ENCODE measurements at regions not wholly inside any gene's neighbourhood (a gene's known extent, or its start where the extent isn't known, plus 50 kb on each side); places are given as distances from the start of the nearest gene placed in this dataset.

- H3K27ac ChIP-seq (ENCODE audit: low read depth) = no peak overlapping the region
- no peaks in the 10 kb centered on the region for H3K79me2 ChIP-seq (replicated peaks; ENCODE audit: insufficient read depth)
- 0 out of 2 replicates have a peak, but pooled peaks cover 4% of the 10 kb centered on the region for H3K4me1 ChIP-seq (ENCODE audit: insufficient read depth)
- peaks cover 9% of the 10 kb centered on the region; the same call in 2 of the 3 replicates for H3K9me3 Mint-ChIP-seq
- no peak overlapping the region for H3K27ac Mint-ChIP-seq
- TF ChIP-seq EZH2 (IDR thresholded peaks at IDR 0.05; ENCODE audit: low read depth, unreplicated experiment) = no peak
- no peak for TF ChIP-seq NANOG (IDR thresholded peaks at IDR 0.05; ENCODE audit: borderline replicate concordance)
- TF ChIP-seq, protein P1, sequence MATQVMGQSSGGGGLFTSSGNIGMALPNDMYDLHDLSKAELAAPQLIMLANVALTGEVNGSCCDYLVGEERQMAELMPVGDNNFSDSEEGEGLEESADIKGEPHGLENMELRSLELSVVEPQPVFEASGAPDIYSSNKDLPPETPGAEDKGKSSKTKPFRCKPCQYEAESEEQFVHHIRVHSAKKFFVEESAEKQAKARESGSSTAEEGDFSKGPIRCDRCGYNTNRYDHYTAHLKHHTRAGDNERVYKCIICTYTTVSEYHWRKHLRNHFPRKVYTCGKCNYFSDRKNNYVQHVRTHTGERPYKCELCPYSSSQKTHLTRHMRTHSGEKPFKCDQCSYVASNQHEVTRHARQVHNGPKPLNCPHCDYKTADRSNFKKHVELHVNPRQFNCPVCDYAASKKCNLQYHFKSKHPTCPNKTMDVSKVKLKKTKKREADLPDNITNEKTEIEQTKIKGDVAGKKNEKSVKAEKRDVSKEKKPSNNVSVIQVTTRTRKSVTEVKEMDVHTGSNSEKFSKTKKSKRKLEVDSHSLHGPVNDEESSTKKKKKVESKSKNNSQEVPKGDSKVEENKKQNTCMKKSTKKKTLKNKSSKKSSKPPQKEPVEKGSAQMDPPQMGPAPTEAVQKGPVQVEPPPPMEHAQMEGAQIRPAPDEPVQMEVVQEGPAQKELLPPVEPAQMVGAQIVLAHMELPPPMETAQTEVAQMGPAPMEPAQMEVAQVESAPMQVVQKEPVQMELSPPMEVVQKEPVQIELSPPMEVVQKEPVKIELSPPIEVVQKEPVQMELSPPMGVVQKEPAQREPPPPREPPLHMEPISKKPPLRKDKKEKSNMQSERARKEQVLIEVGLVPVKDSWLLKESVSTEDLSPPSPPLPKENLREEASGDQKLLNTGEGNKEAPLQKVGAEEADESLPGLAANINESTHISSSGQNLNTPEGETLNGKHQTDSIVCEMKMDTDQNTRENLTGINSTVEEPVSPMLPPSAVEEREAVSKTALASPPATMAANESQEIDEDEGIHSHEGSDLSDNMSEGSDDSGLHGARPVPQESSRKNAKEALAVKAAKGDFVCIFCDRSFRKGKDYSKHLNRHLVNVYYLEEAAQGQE (IDR thresholded peaks at IDR 0.05; ENCODE audit: unreplicated experiment) = no peak
- TF ChIP-seq ZNF331 (CRISPR knock-in tag; IDR thresholded peaks at IDR 0.05; ENCODE audit: low read depth) = no peak
- TF ChIP-seq EZH2phosphoT487 (IDR thresholded peaks at IDR 0.05; ENCODE audit: unreplicated experiment) = no peak
- no peak for TF ChIP-seq STAT1 (IDR thresholded peaks at IDR 0.05; ENCODE audit: unreplicated experiment)
- no peak for TF ChIP-seq ETS1 (IDR thresholded peaks at IDR 0.05)
- no peak for TF ChIP-seq CREB1 (CRISPR knock-in tag; IDR thresholded peaks at IDR 0.05; ENCODE audit: low read depth)
- TF ChIP-seq CTCF (conservative IDR thresholded peaks at IDR 0.05; ENCODE audit: low read depth in 2 of 2) = no peak
- no peak for TF ChIP-seq ZNF462 (CRISPR knock-in tag; IDR thresholded peaks at IDR 0.05)
- no peak for TF ChIP-seq ZNF114 (CRISPR knock-in tag; IDR thresholded peaks at IDR 0.05)
- no peak for TF ChIP-seq POLR2AphosphoS5 (IDR thresholded peaks at IDR 0.05; ENCODE audit: low read depth)
- no peak for TF ChIP-seq JUNB (IDR thresholded peaks at IDR 0.05; ENCODE audit: unreplicated experiment)
- no peak for DNase-seq (ENCODE audit: low spot score)
- peaks cover 6% of the 10 kb centered on the region; the same call in 1 of the 3 replicates for H3K36me3 Mint-ChIP-seq (ENCODE audit: low read depth)
- no peaks in the 10 kb centered on the region for H4K20me1 ChIP-seq (replicated peaks; ENCODE audit: insufficient read depth)
- H3K36me3 ChIP-seq (ENCODE audit: insufficient read depth) = no peaks in the 10 kb centered on the region
- ATAC-seq = peak; percentile 40; the same call in 2 of the 3 replicates
- peak overlapping the region; percentile 81 for H2AFZ ChIP-seq
- no peaks in the 10 kb centered on the region for H3F3A ChIP-seq (replicated peaks; ENCODE audit: low read depth)
- no peak overlapping the region for H3K4me3 Mint-ChIP-seq
- no peaks in the 10 kb centered on the region for H3K27me3 ChIP-seq (ENCODE audit: insufficient read depth)
- H3K9me2 ChIP-seq (ENCODE audit: insufficient read depth) = peaks cover 25% of the 10 kb centered on the region
- H3K4me3 ChIP-seq = no peak overlapping the region
- H3K4me1 Mint-ChIP-seq = peaks cover 11% of the 10 kb centered on the region
- H3K27me3 Mint-ChIP-seq (ENCODE audit: insufficient read depth, low read depth, poor library complexity) = peaks cover 22% of the 10 kb centered on the region
- no peak overlapping the region for H3K4me2 ChIP-seq
Observed at GRCh38 chr12:3996322-3996721, 123.1 kb upstream of the PARP11 start.

Data from GM23338 (cell line).